Spinal cord (tissue), 9 donors: ENCODE measurements at regions not wholly inside any gene's neighbourhood (a gene's known extent, or its start where the extent isn't known, plus 50 kb on each side); places are given as distances from the start of the nearest gene placed in this dataset.

ENCODE experiments used
- DNase-seq, 6 donors: peaks; one replicate each; pipeline versions ENCODE4 v3.0.0 to v3.0.0-alpha.2; 2013 to 2015; ENCODE audit warnings: low spot score in 6 of 6, low read depth in 4 of 6
- H3K27ac ChIP-seq: one replicate; pipeline ENCODE4 v1.5.1; 2013; ENCODE audit warnings: low read depth, low read length, control low read depth
- H3K27me3 ChIP-seq: one replicate; pipeline ENCODE4 v1.6.1; 2013; ENCODE audit warnings: low read length; ENCODE audit not compliant: control insufficient read depth, insufficient read depth
- H3K36me3 ChIP-seq: one replicate; pipeline ENCODE4 v1.6.1; 2013; ENCODE audit warnings: low read length; ENCODE audit not compliant: control insufficient read depth, insufficient read depth
- H3K4me1 ChIP-seq: one replicate; pipeline ENCODE4 v1.6.1; 2013; ENCODE audit warnings: low read length; ENCODE audit not compliant: control insufficient read depth, insufficient read depth
- H3K4me3 ChIP-seq: one replicate; pipeline ENCODE4 v1.5.1; 2013; ENCODE audit warnings: low read depth, low read length, control low read depth
- H3K9me3 ChIP-seq: one replicate; pipeline ENCODE4 v1.6.1; 2013; ENCODE audit warnings: low read length; ENCODE audit not compliant: control insufficient read depth, insufficient read depth
- WGBS: methylation state at CpG from one replicate; pipeline ENCODE4 v1.1.5; 2013; ENCODE audit warnings: missing lambda C conversion rate; ENCODE audit not compliant: insufficient coverage; 5-methylcytosine and 5-hydroxymethylcytosine counted together
- donor health status: healthy.

GRCh38 chr7:42405782-42406181 lies 168.8 kb upstream of the GLI3 start:
- WGBS: no CpG with 5 or more reads among the region's 1 CpG
- no peak overlapping the region for H3K27ac ChIP-seq
- H3K9me3 ChIP-seq: no peaks in the 10 kb centered on the region

GRCh38 chr7:42403831-42404230 lies 166.8 kb upstream of the GLI3 start:
- Histone ChIP-seq H3K9me3 (no peaks in the 10 kb centered on the region), H3K4me3 (no peak overlapping the region), H3K4me1 (no peaks in the 10 kb centered on the region), H3K36me3 (no peaks in the 10 kb centered on the region), H3K27me3 (no peaks in the 10 kb centered on the region), H3K27ac (no peak overlapping the region)
- DNase-seq: no peak
- 86% methylated on average over 1 of the region's 1 CpG for WGBS

More at GRCh38 chr7:42405782-42406181, 168.8 kb upstream of the GLI3 start:
- H3K4me1 ChIP-seq: no peaks in the 10 kb centered on the region
- DNase-seq: no peak
- no peaks in the 10 kb centered on the region for H3K36me3 ChIP-seq
- no peaks in the 10 kb centered on the region for H3K27me3 ChIP-seq
- H3K4me3 ChIP-seq: no peak overlapping the region

DNA sequence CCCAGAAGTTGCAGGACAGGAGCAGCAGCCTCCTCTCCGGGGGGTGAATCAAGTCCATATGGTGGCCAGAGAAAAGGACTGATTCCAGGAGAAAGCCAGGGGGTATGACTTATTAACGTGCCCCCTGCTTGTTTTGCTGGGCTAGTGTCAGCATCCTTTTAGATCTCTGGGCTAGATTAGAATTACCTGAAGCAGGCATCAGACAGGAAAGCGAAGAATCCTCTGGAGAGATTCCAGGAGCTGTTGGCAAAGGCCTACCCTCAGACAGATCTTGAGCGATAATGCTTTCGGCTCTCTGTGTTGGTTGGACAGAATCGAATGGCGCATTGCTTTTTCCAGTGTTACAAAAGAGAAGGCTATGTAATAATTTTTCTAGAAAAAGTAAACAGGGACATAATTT lies 164.0 kb upstream of the GLI3 start:
- Histone ChIP-seq H3K36me3 (no peaks in the 10 kb centered on the region), H3K9me3 (no peaks in the 10 kb centered on the region), H3K27ac (no peak overlapping the region), H3K4me1 (no peaks in the 10 kb centered on the region), H3K27me3 (no peaks in the 10 kb centered on the region), H3K4me3 (no peak overlapping the region)
- peak in 1 of 6 donors; percentile 23 for DNase-seq
- WGBS: 91% methylated on average over 7 of the region's 7 CpGs

GRCh38 chr7:42400211-42400772 lies 163.3 kb upstream of the GLI3 start:
- H3K4me3 ChIP-seq: no peak overlapping the region
- H3K4me1 ChIP-seq: no peaks in the 10 kb centered on the region
- no peaks in the 10 kb centered on the region for H3K27me3 ChIP-seq
- H3K36me3 ChIP-seq: no peaks in the 10 kb centered on the region
- no peak for DNase-seq
- no peak overlapping the region for H3K27ac ChIP-seq
- 86% methylated on average over 3 of the region's 4 CpGs for WGBS
- no peaks in the 10 kb centered on the region for H3K9me3 ChIP-seq

- H3K9me3 ChIP-seq: no peaks in the 10 kb centered on the region
- no peaks in the 10 kb centered on the region for H3K27me3 ChIP-seq
- no peaks in the 10 kb centered on the region for H3K4me1 ChIP-seq
- no peak overlapping the region for H3K27ac ChIP-seq
- no peaks in the 10 kb centered on the region for H3K36me3 ChIP-seq
- peak in 2 of 6 donors; percentile 9 to 26 for DNase-seq
- no peak overlapping the region for H3K4me3 ChIP-seq
These were observed 158.6 kb upstream of the GLI3 start for GRCh38 chr7:42395607-42396006.

DNA sequence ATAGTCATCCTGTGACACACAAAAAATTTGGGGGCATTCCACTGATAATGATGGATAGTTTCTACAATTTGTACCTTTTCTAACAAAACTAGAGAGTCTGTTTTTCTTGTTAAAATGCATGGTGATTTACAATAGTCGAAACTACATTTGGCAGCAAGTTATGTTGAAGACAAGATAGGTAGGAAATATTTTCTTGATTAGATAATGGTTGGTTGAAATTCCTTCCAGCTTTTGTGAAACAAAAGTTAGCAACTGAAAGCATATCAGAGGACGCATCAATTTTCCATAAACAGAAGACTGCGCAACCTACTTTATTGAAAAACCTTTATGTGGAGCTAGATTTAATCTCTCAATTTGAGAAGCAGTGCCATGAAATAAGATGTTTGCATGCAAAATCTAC lies 155.8 kb upstream of the GLI3 start:
- H3K4me3 ChIP-seq: no peak overlapping the region
- H3K4me1 ChIP-seq: no peaks in the 10 kb centered on the region
- no peak for DNase-seq
- 100% methylated on average over 1 of the region's 3 CpGs for WGBS
- H3K36me3 ChIP-seq: no peaks in the 10 kb centered on the region
- H3K27ac ChIP-seq: no peak overlapping the region
- no peaks in the 10 kb centered on the region for H3K9me3 ChIP-seq
- H3K27me3 ChIP-seq: no peaks in the 10 kb centered on the region

DNA sequence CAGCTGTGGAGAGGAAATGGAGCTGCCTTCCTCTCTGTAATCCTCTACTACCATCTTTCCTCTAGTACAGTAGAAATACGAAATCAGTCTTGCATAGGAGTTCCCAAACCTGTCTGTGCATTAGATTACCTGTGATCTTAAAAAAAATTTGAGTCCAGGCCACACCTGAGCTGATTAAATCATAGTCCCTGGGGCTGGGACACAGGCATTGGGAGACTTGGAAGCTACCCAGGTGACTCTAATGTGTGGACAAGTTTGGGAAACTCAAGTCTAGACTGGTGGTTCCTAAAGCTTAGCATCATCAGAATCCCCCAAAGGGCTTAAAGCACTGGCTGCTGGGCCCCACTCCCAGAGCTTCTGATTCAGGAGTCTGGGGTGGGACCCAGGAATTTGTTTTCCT lies 152.7 kb upstream of the GLI3 start:
- H3K36me3 ChIP-seq: no peaks in the 10 kb centered on the region
- 100% methylated on average over 1 of the region's 1 CpG for WGBS
- no peak overlapping the region for H3K27ac ChIP-seq
- H3K4me3 ChIP-seq: no peak overlapping the region
- no peaks in the 10 kb centered on the region for H3K4me1 ChIP-seq
- DNase-seq: no peak
- no peaks in the 10 kb centered on the region for H3K9me3 ChIP-seq
- no peaks in the 10 kb centered on the region for H3K27me3 ChIP-seq

DNA sequence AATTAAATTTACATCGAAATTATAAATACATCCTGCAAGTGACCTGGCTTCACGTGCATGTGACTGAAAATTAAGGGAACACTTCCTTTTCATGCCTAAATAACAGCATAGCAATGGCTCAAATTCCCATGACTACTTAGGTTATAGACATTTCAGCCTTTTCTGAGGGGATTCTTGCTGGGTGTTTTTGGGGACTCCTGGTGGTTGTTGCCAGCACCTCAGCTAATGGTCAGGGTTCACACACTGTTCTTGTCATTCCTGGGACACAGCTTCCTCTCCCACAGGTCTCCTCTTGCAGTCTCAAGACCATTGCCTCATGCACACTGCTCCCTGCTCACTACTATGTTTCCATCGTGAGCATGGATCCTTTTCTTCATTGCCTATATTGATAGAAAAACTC lies 148.9 kb upstream of the GLI3 start:
- 93% methylated on average over 2 of the region's 3 CpGs for WGBS
- Histone ChIP-seq H3K27me3 (no peaks in the 10 kb centered on the region), H3K36me3 (no peaks in the 10 kb centered on the region), H3K4me3 (no peak overlapping the region), H3K9me3 (no peaks in the 10 kb centered on the region), H3K4me1 (no peaks in the 10 kb centered on the region), H3K27ac (no peak overlapping the region)
- DNase-seq: no peak

DNA sequence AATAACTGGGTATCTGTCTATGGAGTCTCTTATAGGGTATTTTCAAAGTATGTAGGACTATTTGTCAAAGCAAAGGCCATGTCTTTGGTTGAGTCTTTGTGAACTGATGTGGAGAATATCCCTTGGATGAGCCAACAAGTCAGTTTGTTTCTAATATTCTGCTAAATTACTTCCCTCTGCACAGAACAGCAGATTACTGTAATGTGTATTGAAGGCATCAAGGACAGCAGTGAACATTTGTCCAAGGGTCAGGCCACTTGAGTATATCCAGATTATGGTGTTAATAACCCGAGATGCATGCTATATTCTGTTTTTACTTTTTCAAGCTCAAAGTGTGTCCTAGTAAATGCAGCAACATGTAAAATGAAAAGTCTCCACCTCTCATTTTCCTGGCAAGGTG lies 144.2 kb upstream of the GLI3 start:
- Histone ChIP-seq H3K27me3 (no peaks in the 10 kb centered on the region), H3K4me1 (no peaks in the 10 kb centered on the region), H3K27ac (no peak overlapping the region), H3K9me3 (no peaks in the 10 kb centered on the region), H3K36me3 (no peaks in the 10 kb centered on the region), H3K4me3 (no peak overlapping the region)
- WGBS: 100% methylated on average over 1 of the region's 1 CpG
- no peak for DNase-seq

- Histone ChIP-seq H3K4me1 (no peaks in the 10 kb centered on the region), H3K27me3 (no peaks in the 10 kb centered on the region), H3K9me3 (no peaks in the 10 kb centered on the region), H3K4me3 (no peak overlapping the region), H3K27ac (no peak overlapping the region), H3K36me3 (no peaks in the 10 kb centered on the region)
- no peak for DNase-seq
- no CpG with 5 or more reads among the region's 1 CpG for WGBS
These were observed 143.4 kb upstream of the GLI3 start for GRCh38 chr7:42380401-42380800.
